Mesodermal cell (in vitro differentiated cells): ENCODE measurements at regions not wholly inside any gene's neighbourhood (a gene's known extent, or its start where the extent isn't known, plus 50 kb on each side); places are given as distances from the start of the nearest gene placed in this dataset.
A peak's percentile ranks its signal among the peaks of the same experiment; 100 is the strongest.
"Not testable (repeated sequence)": the region's sequence is repeated elsewhere in the genome, so short reads cannot be mapped to it uniquely, and the experiment has no call there.

Experiments
- H3K27ac ChIP-seq: 2 replicates; pipeline ENCODE4 v1.7.0; 2013; ENCODE audit warnings: mild to moderate bottlenecking, low read depth, low read length, moderate library complexity; ENCODE audit not compliant: severe bottlenecking
- H3K36me3 ChIP-seq: 2 replicates; pipeline ENCODE4 v1.7.1; 2013; ENCODE audit warnings: mild to moderate bottlenecking, low read length, moderate library complexity; ENCODE audit not compliant: control insufficient read depth, insufficient read depth
- H3K4me1 ChIP-seq: one replicate; pipeline ENCODE4 v1.7.1; 2013; ENCODE audit warnings: mild to moderate bottlenecking, low read length; ENCODE audit not compliant: insufficient read depth, control insufficient read depth, poor library complexity, severe bottlenecking
- H3K4me3 ChIP-seq: 2 replicates; pipeline ENCODE4 v1.7.0; 2013; ENCODE audit warnings: low read length, control low read depth, mild to moderate bottlenecking; ENCODE audit not compliant: insufficient read depth, poor library complexity, severe bottlenecking; ENCODE audit errors: extremely low read depth
- H3K9me3 ChIP-seq: 2 replicates; pipeline ENCODE4 v1.7.1; 2013; ENCODE audit warnings: mild to moderate bottlenecking, low read length, moderate library complexity; ENCODE audit not compliant: control insufficient read depth
- WGBS, 2 experiments: methylation state at CpG; one replicate each; pipeline ENCODE4 v1.1.5; 2013; ENCODE audit warnings: missing lambda C conversion rate in 2 of 2; ENCODE audit not compliant: insufficient coverage in 2 of 2; 5-methylcytosine and 5-hydroxymethylcytosine counted together

DNA sequence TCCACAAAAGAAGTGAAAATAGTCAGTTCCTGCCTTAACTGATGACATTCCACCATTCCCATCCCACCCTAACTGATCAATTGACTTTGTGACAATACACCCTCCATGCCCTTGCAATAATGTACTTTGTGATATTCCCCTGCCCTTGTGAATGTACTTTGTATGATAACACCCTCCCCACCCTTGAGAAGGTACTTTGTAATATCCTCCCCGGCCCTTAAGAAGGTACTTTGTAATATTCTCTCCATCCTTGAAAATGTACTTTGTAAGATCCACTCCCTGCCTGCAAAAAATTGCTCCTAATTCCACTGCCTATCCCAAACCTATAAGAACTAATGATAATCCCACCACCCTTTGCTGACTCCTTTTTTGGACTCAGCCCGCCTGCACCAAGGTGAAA is 771.3 kb downstream of the TENT5A start:
- H3K27ac ChIP-seq, H3K4me3 ChIP-seq, H3K36me3 ChIP-seq, H3K9me3 ChIP-seq, H3K4me1 ChIP-seq: not testable (repeated sequence)
- WGBS, 2 experiments, result 80 to 100% methylated on average over 1 of the region's 2 CpGs

DNA sequence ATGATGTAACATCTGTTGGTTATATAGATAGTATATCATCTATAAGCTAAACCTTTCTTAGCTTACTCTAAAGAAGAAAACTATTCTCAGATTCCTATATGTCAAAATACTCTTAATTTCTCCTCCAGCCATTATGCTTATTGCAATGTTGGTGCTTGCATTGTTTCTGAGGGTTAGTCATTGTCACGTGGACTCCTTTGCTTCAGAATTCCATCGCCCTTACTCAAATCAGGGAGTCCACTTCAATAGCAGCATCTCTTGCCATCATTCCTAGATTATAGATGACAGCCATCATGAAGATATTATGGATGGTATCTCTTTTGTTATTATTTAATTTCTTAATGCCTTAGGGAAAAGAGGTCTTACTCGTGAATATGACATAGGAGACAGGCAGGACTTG is 776.1 kb downstream of the TENT5A start:
- no peaks in the 10 kb centered on the region for H3K36me3 ChIP-seq
- no peaks in the 10 kb centered on the region for H3K9me3 ChIP-seq
- WGBS, 2 experiments, result 89 to 93% methylated on average over 1 to 3 of the region's 3 CpGs

DNA sequence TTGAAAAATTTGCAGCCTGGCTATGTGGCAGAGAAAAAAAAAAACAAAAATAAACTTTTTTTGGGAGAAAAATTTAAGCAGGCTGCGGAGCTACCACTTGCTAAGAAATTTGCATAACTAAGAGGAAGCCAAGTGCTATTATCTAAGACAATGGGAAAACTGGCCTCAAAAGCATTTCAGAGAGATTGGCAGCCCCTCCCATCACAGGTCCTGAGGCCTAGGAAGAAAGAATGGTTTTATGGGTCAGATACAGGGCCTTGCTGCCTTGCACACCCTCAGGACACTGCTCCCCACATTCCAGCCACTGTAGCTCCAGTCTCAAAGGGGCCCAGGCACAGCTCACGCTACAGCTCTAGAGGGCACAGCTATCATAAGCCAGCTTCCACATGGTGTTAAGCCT is 777.9 kb downstream of the TENT5A start:
- H3K4me1 ChIP-seq, result no peaks in the 10 kb centered on the region
- H3K27ac ChIP-seq, result no peak overlapping the region
- H3K36me3 ChIP-seq, result no peaks in the 10 kb centered on the region
- no peak overlapping the region for H3K4me3 ChIP-seq
- no peaks in the 10 kb centered on the region for H3K9me3 ChIP-seq
- WGBS, 2 experiments, result 80 to 83% methylated on average over 1 to 2 of the region's 2 CpGs

More for the DNA sequence above, 776.1 kb downstream of the TENT5A start:
- no peak overlapping the region for H3K4me3 ChIP-seq
- H3K27ac ChIP-seq, result no peak overlapping the region
- H3K4me1 ChIP-seq, result no peaks in the 10 kb centered on the region

DNA sequence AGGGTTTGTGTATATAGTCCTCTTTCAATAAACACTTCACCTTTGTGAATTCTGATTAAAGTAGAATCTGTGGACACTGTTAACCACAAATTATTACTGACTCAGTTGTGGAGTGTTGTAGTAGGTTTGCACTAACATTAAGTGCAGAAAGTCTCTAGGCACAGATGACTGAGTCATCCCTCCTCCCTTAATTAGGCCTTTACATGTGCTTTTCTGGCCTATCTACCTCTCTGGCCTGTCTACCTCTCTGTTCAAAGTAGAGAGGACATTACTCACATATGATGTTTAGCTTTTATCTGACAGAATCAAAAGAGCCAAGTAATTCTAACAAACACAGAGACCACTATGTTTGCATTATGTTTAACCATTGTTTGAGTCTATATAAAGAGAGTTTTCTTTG is 783.0 kb downstream of the TENT5A start:
- H3K4me1 ChIP-seq, result peaks cover 7% of the 10 kb centered on the region
- no peaks in the 10 kb centered on the region for H3K36me3 ChIP-seq
- no peaks in the 10 kb centered on the region for H3K9me3 ChIP-seq
- H3K4me3 ChIP-seq, result no peak overlapping the region
- peak overlapping the region; percentile 44 for H3K27ac ChIP-seq

DNA sequence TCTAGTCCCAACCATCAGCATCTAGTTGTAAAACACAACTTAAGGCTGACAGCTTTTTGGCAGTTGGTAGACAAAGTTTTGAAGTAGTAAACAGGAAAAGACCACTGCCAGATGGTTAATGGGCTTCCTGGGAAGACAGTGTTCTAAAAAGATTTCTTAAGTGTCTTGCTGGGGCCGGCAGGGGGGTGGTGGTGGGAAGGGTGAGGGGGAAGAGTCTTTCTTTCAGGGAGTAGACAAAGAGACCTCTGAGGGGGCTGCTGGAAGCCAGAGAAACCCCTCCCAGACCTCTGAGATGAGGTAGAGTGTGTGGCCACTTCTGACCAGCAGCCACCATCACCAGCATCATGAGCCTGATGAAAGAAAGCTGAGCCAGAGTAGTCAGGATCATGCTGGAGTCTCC is 784.9 kb downstream of the TENT5A start:
- Histone ChIP-seq H3K4me1 (peaks cover 7% of the 10 kb centered on the region), H3K36me3 (no peaks in the 10 kb centered on the region), H3K27ac (peak overlapping the region; percentile 76), H3K4me3 (no peak overlapping the region), H3K9me3 (no peaks in the 10 kb centered on the region)
- WGBS, 2 experiments, result 14% methylated on average over 1 of the region's 1 CpG; no CpG with 5 or more reads in 1 of the 2 experiments

DNA sequence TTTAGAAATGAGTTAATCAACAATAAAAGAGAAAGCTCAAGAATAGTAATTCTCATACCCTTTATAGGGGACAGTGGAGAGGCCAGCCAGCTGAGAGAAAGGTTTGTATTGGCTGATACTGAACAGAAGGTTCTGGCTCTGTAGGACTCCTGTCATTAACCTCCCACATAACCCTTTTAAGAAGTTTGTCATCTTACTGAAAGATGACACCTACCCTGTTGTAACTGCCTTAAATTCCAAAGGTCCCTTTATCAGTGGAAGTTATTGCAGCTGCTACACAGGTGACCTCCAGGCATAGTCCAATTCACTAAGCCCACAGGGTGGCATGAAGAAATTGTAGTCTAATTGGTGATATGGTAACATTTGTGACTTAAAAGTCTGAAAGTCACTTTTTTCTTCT is 790.1 kb downstream of the TENT5A start:
- Histone ChIP-seq H3K9me3 (no peaks in the 10 kb centered on the region), H3K4me3 (no peak overlapping the region), H3K27ac (no peak overlapping the region), H3K36me3 (no peaks in the 10 kb centered on the region), H3K4me1 (peaks cover under 1% of the 10 kb centered on the region)

- Histone ChIP-seq H3K36me3 (no peaks in the 10 kb centered on the region), H3K9me3 (no peaks in the 10 kb centered on the region), H3K27ac (no peak overlapping the region), H3K4me1 (no peaks in the 10 kb centered on the region), H3K4me3 (no peak overlapping the region)
- no CpG with 5 or more reads among the region's 3 CpGs for WGBS, 2 experiments
These were observed 791.3 kb downstream of the TENT5A start for GRCh38 chr6:80961166-80961565.

- no peaks in the 10 kb centered on the region for H3K36me3 ChIP-seq
- H3K4me3 ChIP-seq, result no peak overlapping the region
- no peaks in the 10 kb centered on the region for H3K4me1 ChIP-seq
- no peak overlapping the region for H3K27ac ChIP-seq
- H3K9me3 ChIP-seq, result no peaks in the 10 kb centered on the region
- 100% methylated on average over 1 of the region's 1 CpG; no CpG with 5 or more reads in 1 of the 2 experiments for WGBS, 2 experiments
These were observed 793.4 kb downstream of the TENT5A start for GRCh38 chr6:80959034-80959433.

DNA sequence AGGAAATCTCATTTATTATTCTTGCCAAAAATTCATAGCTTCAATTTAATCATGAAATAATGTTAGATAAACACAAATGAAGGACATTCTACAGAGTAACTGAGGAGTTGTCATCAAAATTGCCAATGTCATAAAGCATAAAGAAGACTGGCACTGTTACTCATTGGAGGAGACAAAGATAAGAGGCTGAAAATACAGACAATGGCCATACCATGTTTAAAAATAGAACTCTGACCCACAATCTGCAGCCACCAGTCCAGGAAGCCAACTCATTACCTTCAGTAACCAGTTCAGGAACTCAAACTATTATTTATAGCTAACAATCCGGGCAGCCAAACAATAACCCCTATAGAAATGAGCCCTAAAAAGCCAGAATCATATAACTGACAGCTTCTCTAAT is 795.6 kb downstream of the TENT5A start:
- H3K27ac ChIP-seq, result peak overlapping the region; percentile 7
- no peaks in the 10 kb centered on the region for H3K4me1 ChIP-seq
- 56 to 86% methylated on average over 1 of the region's 1 CpG for WGBS, 2 experiments
- H3K4me3 ChIP-seq, result no peak overlapping the region
- H3K9me3 ChIP-seq, result no peaks in the 10 kb centered on the region
- no peaks in the 10 kb centered on the region for H3K36me3 ChIP-seq

GRCh38 chr6:80952479-80952878 is 800.0 kb downstream of the TENT5A start:
- WGBS, 2 experiments, result no CpG with 5 or more reads among the region's 2 CpGs
- not testable (repeated sequence) for H3K9me3 ChIP-seq, H3K27ac ChIP-seq, H3K4me3 ChIP-seq, H3K4me1 ChIP-seq, H3K36me3 ChIP-seq

- Histone ChIP-seq H3K36me3 (no peaks in the 10 kb centered on the region), H3K27ac (no peak overlapping the region), H3K9me3 (no peaks in the 10 kb centered on the region), H3K4me1 (no peaks in the 10 kb centered on the region), H3K4me3 (no peak overlapping the region)
- 72 to 87% methylated on average over 2 to 3 of the region's 3 CpGs for WGBS, 2 experiments
These were observed 806.1 kb downstream of the TENT5A start for GRCh38 chr6:80946402-80946801.

DNA sequence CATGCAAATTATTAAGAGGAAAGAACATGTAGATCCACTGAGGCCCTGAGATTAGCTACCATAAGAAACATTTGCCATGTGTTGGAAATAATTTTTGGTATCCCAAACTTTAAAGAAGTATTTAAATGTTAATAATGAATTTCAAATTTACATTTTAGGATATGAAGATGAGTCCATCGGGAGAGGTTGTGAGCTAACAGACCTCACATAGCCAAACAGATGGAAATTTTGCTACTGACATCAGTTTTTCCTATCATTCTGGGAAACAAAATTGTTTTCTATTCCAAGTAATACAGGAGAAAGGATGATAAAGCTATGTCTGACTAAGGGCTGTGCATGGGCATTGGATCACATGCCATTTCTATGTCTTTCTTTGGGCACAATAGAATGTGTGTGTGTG is 809.6 kb downstream of the TENT5A start:
- WGBS, 2 experiments, result 83% methylated on average over 1 of the region's 1 CpG; no CpG with 5 or more reads in 1 of the 2 experiments
- H3K9me3 ChIP-seq, result no peaks in the 10 kb centered on the region
- H3K4me3 ChIP-seq, result no peak overlapping the region
- H3K27ac ChIP-seq, result no peak overlapping the region
- H3K4me1 ChIP-seq, result peaks cover 4% of the 10 kb centered on the region
- no peaks in the 10 kb centered on the region for H3K36me3 ChIP-seq
